Epithelial cell of proximal tubule (primary cell): ENCODE measurements at regions not wholly inside any gene's neighbourhood (a gene's known extent, or its start where the extent isn't known, plus 50 kb on each side); places are given as distances from the start of the nearest gene placed in this dataset.

Experiments
- DNase-seq: peaks from one replicate; pipeline ENCODE4 v3.0.0-alpha.2; 2011; ENCODE audit warnings: low read depth
- H3K4me3 ChIP-seq: 2 replicates; pipeline ENCODE4 v1.5.1; 2011; ENCODE audit warnings: low read depth, mild to moderate bottlenecking, low read length
- TF ChIP-seq, protein P1 (sequence below): conservative IDR thresholded peaks from 2 replicates; pipeline ENCODE4 v1.5.1; 2012; ENCODE audit warnings: low read depth, mild to moderate bottlenecking, low read length

DNA sequence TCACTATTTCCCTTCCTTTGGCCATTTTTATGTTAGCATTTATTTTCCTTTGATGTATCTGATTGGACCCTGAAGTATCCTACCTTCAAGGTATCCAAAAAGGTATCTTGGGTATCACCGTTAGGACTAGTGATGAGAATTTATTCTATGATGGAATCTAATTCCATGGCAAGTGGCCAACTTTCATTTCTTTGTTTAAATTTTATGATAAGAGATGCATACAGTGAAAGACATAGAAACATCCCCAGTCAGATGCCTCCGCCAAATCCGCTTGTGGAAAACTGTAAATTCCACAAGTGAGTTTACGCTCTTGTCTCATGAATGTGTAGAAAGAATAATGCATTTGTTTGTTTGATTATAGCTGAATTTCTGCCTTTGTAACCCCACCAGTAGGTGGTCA lies 153.7 kb upstream of the NR2F2 start:
- H3K4me3 ChIP-seq = no peak overlapping the region
- TF ChIP-seq, protein P1, sequence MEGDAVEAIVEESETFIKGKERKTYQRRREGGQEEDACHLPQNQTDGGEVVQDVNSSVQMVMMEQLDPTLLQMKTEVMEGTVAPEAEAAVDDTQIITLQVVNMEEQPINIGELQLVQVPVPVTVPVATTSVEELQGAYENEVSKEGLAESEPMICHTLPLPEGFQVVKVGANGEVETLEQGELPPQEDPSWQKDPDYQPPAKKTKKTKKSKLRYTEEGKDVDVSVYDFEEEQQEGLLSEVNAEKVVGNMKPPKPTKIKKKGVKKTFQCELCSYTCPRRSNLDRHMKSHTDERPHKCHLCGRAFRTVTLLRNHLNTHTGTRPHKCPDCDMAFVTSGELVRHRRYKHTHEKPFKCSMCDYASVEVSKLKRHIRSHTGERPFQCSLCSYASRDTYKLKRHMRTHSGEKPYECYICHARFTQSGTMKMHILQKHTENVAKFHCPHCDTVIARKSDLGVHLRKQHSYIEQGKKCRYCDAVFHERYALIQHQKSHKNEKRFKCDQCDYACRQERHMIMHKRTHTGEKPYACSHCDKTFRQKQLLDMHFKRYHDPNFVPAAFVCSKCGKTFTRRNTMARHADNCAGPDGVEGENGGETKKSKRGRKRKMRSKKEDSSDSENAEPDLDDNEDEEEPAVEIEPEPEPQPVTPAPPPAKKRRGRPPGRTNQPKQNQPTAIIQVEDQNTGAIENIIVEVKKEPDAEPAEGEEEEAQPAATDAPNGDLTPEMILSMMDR = no peak
- no peak for DNase-seq

GRCh38 chr15:96177279-96177678 lies 153.2 kb upstream of the NR2F2 start:
- TF ChIP-seq, protein P1 = no peak
- no peak for DNase-seq
- H3K4me3 ChIP-seq = no peak overlapping the region

DNA sequence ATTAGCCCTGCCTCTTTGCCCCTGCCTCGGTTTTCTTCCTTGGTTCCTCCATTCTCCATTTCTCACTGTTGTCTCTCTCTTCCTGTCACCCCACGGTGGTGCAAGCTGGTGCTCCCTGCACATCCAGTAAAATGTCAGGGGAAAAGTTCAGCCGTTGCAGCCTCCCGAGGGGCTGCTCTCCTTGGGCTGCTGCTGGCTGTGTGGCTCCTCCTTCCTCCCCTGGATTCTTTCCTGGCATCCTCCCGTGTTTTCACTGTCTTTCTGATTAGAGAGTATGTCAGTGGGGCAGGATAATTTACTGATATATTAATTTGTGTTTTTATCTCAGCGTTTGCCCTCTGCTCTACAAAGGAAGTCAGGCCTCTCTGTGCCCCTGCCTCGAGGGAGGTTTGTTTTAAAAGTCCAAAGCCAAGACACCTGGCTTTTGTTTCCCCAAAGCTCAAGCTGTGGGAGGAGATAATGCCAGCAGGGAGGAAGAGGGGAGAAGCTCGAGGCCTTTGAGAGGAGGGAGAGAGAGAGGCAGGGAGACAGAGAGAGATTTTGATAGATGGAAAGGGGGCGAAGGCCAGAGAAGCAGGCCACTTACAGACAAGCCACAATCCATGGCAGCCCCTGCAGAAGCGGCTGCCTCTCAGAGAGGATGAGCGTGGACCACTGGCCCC lies 150.3 kb upstream of the NR2F2 start:
- TF ChIP-seq, protein P1 = no peak
- H3K4me3 ChIP-seq = no peak overlapping the region
- no peak for DNase-seq

GRCh38 chr15:96181217-96181616 lies 149.3 kb upstream of the NR2F2 start:
- DNase-seq = no peak
- H3K4me3 ChIP-seq = no peak overlapping the region
- TF ChIP-seq, protein P1 = no peak

GRCh38 chr15:96181873-96182301 lies 148.6 kb upstream of the NR2F2 start:
- TF ChIP-seq, protein P1 = no peak
- DNase-seq = no peak
- no peak overlapping the region for H3K4me3 ChIP-seq

GRCh38 chr15:96182736-96183513 lies 147.6 kb upstream of the NR2F2 start:
- H3K4me3 ChIP-seq = no peak overlapping the region
- TF ChIP-seq, protein P1 = no peak

GRCh38 chr15:96183514-96183850 lies 147.0 kb upstream of the NR2F2 start:
- no peak for DNase-seq
- no peak overlapping the region for H3K4me3 ChIP-seq
- TF ChIP-seq, protein P1 = no peak

More at GRCh38 chr15:96182736-96183513, 147.6 kb upstream of the NR2F2 start:
- no peak for DNase-seq
